PC-9 (cell line): ENCODE measurements at regions not wholly inside any gene's neighbourhood (a gene's known extent, or its start where the extent isn't known, plus 50 kb on each side); places are given as distances from the start of the nearest gene placed in this dataset.

ENCODE experiments used
- BruUV-seq: library from RNA; stranded (reverse); fragments of 400-500 nt; replicated peaks from 2 replicates; lab custom pipeline; 2021; lab: Mats Ljungman, UMichigan
- CTCF ChIA-PET: fragments of 300-600 bp; sonication (Branson Sonifier 250); formaldehyde crosslinking; loops from one replicate; lab custom pipeline; 2022; ENCODE audit warnings: antibody characterized with exemption; lab: Charles Lee
- POLR2A ChIA-PET: fragments of 300-600 bp; sonication (Branson Sonifier 250); formaldehyde crosslinking; loops from one replicate; lab custom pipeline; 2022; ENCODE audit warnings: antibody characterized with exemption; ENCODE audit not compliant: unreplicated experiment; lab: Charles Lee
- DNase-seq, 2 experiments: peaks; one replicate each; pipeline versions ENCODE4 v3.0.0 to v3.0.0-alpha.2; 2015 to 2022; ENCODE audit warnings: mixed read lengths in 1 of 2
- H2AFZ ChIP-seq: fragments of 200-600 bp; sonication (generic); 2 replicates; pipeline ENCODE4 v1.8.1; 2017; ENCODE audit warnings: antibody characterized with exemption
- H3F3A ChIP-seq: fragments of 200-600 bp; sonication (generic); 2 replicates; pipeline ENCODE4 v1.8.1; 2017; ENCODE audit warnings: antibody characterized with exemption, mild to moderate bottlenecking, low read depth; ENCODE audit not compliant: insufficient read depth
- H3K27ac ChIP-seq: fragments of 200-600 bp; sonication (generic); 2 replicates; pipeline ENCODE4 v1.6.1; 2016; ENCODE audit warnings: mixed run types
- H3K27me3 ChIP-seq: fragments of 200-600 bp; sonication (generic); 2 replicates; pipeline ENCODE4 v1.6.1; 2016; ENCODE audit warnings: low read depth, mixed run types; ENCODE audit not compliant: insufficient read depth
- H3K36me3 ChIP-seq: fragments of 200-600 bp; sonication (generic); 2 replicates; pipeline ENCODE4 v1.6.1; 2016; ENCODE audit warnings: low read depth, mixed run types
- H3K4me1 ChIP-seq: fragments of 200-600 bp; sonication (generic); replicated peaks from 2 replicates; pipeline ENCODE4 v1.6.1; 2016; ENCODE audit warnings: mixed run types; ENCODE audit not compliant: insufficient read depth
- H3K4me2 ChIP-seq: fragments of 200-600 bp; sonication (generic); 2 replicates; pipeline ENCODE4 v1.6.1; 2017; ENCODE audit warnings: mixed run types
- H3K4me3 ChIP-seq: fragments of 200-600 bp; sonication (generic); 2 replicates; pipeline ENCODE4 v1.6.1; 2016; ENCODE audit warnings: mixed run types
- H3K79me2 ChIP-seq: fragments of 200-600 bp; sonication (generic); 2 replicates; pipeline ENCODE4 v1.6.1; 2017; ENCODE audit warnings: low read depth, mixed run types
- H3K9me2 ChIP-seq: fragments of 200-600 bp; sonication (generic); 2 replicates; pipeline ENCODE4 v1.8.1; 2017; ENCODE audit warnings: mild to moderate bottlenecking; ENCODE audit not compliant: insufficient read depth
- H3K9me3 ChIP-seq: fragments of 200-600 bp; sonication (generic); 2 replicates; pipeline ENCODE4 v1.8.1; 2016; ENCODE audit warnings: low read depth; ENCODE audit not compliant: insufficient read depth
- H4K20me1 ChIP-seq: fragments of 200-600 bp; sonication (generic); 2 replicates; pipeline ENCODE4 v1.8.1; 2017; ENCODE audit not compliant: insufficient read depth
- EZH2 ChIP-seq: fragments of 200-600 bp; sonication (generic); IDR thresholded peaks from 2 replicates; pipeline ENCODE4 v1.8.0; 2017; ENCODE audit warnings: antibody characterized with exemption, low read depth
- intact Hi-C: fragments of 100-400 bp; cut with micrococcal nuclease; formaldehyde crosslinking; loops from one replicate; pipeline ENCODE4 v1.10.0; 2022; ENCODE audit not compliant: unreplicated experiment
- TF ChIP-seq, protein P1 (sequence below): fragments of 200-600 bp; sonication (generic); conservative IDR thresholded peaks from 2 replicates; pipeline ENCODE4 v1.6.1; 2017; ENCODE audit warnings: mixed run types, antibody characterized with exemption, mild to moderate bottlenecking, moderate library complexity

DNA sequence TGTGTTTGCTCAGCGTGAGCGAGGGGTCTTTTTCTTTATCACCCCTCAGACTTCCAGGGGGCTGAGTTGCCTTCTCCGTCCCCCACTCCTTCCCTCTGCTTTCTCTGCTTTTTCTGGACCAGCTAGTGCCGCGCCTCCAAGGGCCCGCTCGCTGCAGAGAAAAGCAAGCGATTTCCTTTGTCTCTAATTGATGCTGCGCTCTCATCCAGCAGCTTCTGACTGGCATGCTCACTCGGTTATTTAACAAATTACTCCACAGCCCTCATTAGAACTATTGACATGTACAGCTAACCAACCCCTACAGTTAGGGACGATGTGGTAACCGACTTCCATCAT, 288.0 kb downstream of the ELAVL2 start:
- intact Hi-C loops: no loop called here
- H2AFZ ChIP-seq: no peak overlapping the region
- no peaks in the 10 kb centered on the region for H3K9me3 ChIP-seq
- H3K79me2 ChIP-seq: no peaks in the 10 kb centered on the region
- H3K4me2 ChIP-seq: no peak overlapping the region
- H3F3A ChIP-seq: no peaks in the 10 kb centered on the region
- ChIA-PET POLR2A (no interaction called here), CTCF (no interaction called here)
- BruUV-seq: no TSS peak
- H3K27ac ChIP-seq: no peak overlapping the region
- TF ChIP-seq, protein P1, sequence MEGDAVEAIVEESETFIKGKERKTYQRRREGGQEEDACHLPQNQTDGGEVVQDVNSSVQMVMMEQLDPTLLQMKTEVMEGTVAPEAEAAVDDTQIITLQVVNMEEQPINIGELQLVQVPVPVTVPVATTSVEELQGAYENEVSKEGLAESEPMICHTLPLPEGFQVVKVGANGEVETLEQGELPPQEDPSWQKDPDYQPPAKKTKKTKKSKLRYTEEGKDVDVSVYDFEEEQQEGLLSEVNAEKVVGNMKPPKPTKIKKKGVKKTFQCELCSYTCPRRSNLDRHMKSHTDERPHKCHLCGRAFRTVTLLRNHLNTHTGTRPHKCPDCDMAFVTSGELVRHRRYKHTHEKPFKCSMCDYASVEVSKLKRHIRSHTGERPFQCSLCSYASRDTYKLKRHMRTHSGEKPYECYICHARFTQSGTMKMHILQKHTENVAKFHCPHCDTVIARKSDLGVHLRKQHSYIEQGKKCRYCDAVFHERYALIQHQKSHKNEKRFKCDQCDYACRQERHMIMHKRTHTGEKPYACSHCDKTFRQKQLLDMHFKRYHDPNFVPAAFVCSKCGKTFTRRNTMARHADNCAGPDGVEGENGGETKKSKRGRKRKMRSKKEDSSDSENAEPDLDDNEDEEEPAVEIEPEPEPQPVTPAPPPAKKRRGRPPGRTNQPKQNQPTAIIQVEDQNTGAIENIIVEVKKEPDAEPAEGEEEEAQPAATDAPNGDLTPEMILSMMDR: no peak
- TF ChIP-seq EZH2: no peak
- H3K4me3 ChIP-seq: no peak overlapping the region
- no peaks in the 10 kb centered on the region for H3K27me3 ChIP-seq
- DNase-seq: no peak
- H3K36me3 ChIP-seq: no peaks in the 10 kb centered on the region
- H4K20me1 ChIP-seq: no peaks in the 10 kb centered on the region
- no peaks in the 10 kb centered on the region for H3K9me2 ChIP-seq
- no peaks in the 10 kb centered on the region for H3K4me1 ChIP-seq

DNA sequence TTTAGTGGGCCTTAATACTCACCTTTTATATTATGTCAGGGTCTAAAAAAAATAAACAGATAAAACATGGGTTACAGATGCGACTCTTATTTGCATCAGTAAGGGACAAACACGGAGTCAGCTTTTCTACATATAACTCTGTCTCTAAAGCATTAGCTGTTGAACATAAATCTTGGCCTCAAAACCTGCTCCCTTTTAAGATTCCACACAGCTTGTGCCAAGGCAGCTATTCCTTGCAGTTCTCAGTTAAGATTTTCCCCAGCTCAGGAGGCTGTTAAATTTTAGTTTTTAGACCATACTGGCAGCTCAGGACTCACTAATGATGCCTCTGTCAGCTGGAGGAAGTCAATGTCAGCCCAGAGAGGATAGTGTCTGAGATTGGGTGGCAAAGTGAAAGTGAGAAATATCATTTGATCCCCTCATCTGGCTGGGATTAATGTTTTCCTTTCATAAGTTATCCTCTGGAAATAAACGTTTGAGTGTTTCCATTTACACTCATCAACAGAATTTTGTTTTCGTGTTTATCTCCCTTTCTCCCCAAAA, 287.5 kb downstream of the ELAVL2 start:
- H3K4me1 ChIP-seq: peaks cover 4% of the 10 kb centered on the region; the same call in 1 of the 2 replicates
- no peaks in the 10 kb centered on the region for H3F3A ChIP-seq
- no peaks in the 10 kb centered on the region for H3K9me2 ChIP-seq
- no peak overlapping the region for H3K27ac ChIP-seq
- no peak overlapping the region for H2AFZ ChIP-seq
- no peaks in the 10 kb centered on the region for H3K9me3 ChIP-seq
- H3K79me2 ChIP-seq: no peaks in the 10 kb centered on the region
- no peaks in the 10 kb centered on the region for H4K20me1 ChIP-seq
- H3K4me3 ChIP-seq: no peak overlapping the region
- no peaks in the 10 kb centered on the region for H3K27me3 ChIP-seq
- no peak for DNase-seq
- TF ChIP-seq, protein P1: no peak
- no peak for TF ChIP-seq EZH2
- CTCF ChIA-PET: no interaction called here
- no TSS peak for BruUV-seq
- POLR2A ChIA-PET: no interaction called here
- intact Hi-C loops: no loop called here
- no peaks in the 10 kb centered on the region for H3K36me3 ChIP-seq
- H3K4me2 ChIP-seq: no peak overlapping the region

GRCh38 chr9:23539311-23539710, 286.7 kb downstream of the ELAVL2 start:
- Histone ChIP-seq H4K20me1 (no peaks in the 10 kb centered on the region), H3K36me3 (no peaks in the 10 kb centered on the region), H3K4me2 (no peak overlapping the region), H3K9me3 (no peaks in the 10 kb centered on the region), H3K27me3 (no peaks in the 10 kb centered on the region), H3K79me2 (no peaks in the 10 kb centered on the region), H3K27ac (no peak overlapping the region), H3K4me3 (no peak overlapping the region), H3F3A (no peaks in the 10 kb centered on the region), H2AFZ (no peak overlapping the region), H3K9me2 (no peaks in the 10 kb centered on the region), H3K4me1 (peaks cover 8% of the 10 kb centered on the region; the same call in 1 of the 2 replicates)
- intact Hi-C loops: no loop called here
- POLR2A ChIA-PET: no interaction called here
- CTCF ChIA-PET: no interaction called here
- TF ChIP-seq, protein P1: no peak
- TF ChIP-seq EZH2: no peak
- no TSS peak for BruUV-seq
- no peak for DNase-seq
